HepG2 (cell line): ENCODE measurements at regions not wholly inside any gene's neighbourhood (a gene's known extent, or its start where the extent isn't known, plus 50 kb on each side); places are given as distances from the start of the nearest gene placed in this dataset.

ENCODE experiments used
- ATAC-seq: fragments of 200-7000 bp; cut with Tn5 transposase; 3 replicates; pipeline ENCODE4 v1.9.1; 2020; ENCODE audit warnings: mild to moderate bottlenecking, moderate library complexity
- BruUV-seq: library from RNA; stranded (reverse); fragments of 400-500 nt; replicated peaks from 2 replicates; lab custom pipeline; 2021; lab: Mats Ljungman, UMichigan
- CTCF ChIA-PET: fragments of 300-600 bp; formaldehyde crosslinking; extraction: SDS; loops from one replicate; lab custom pipeline; 2021; ENCODE audit warnings: low total read pairs, inconsistent platforms, low intra/inter-chr PET ratio; lab: Yijun Ruan, JAX
- POLR2A ChIA-PET: fragments of 350-600 bp; sonication (Branson Sonifier 250); formaldehyde crosslinking; loops from one replicate; lab custom pipeline; 2020; ENCODE audit warnings: antibody characterized with exemption, inconsistent platforms; lab: Yijun Ruan, JAX
- DNase-seq: peaks from one replicate; pipeline ENCODE4 v3.0.0-alpha.2; 2015; ENCODE audit warnings: low spot score
- FAIRE-seq: peaks from 3 replicates; lab custom pipeline; 2011; peaks lifted over from hg19 to GRCh38; lab: Jason Lieb, UNC
- H2AFZ ChIP-seq: one replicate; pipeline ENCODE4 v1.6.1; 2011; ENCODE audit warnings: low read length, inconsistent platforms
- H3K27ac ChIP-seq: fragments of 300-600 bp; 3 replicates; pipeline ENCODE4 v1.8.0; 2011; ENCODE audit warnings: mixed run types, mild to moderate bottlenecking, mixed read lengths, low read length, inconsistent platforms; ENCODE audit not compliant: insufficient read depth; ENCODE audit errors: extremely low read length
- H3K27me3 ChIP-seq, 2 experiments: fragments of 200-600 bp in 1 of 2; 2 replicates in 1 of 2; 3 replicates in 1 of 2; pipeline versions ENCODE4 v1.6.0 to v1.8.0; 2011; ENCODE audit warnings: low read length in 2 of 2, mild to moderate bottlenecking in 2 of 2, moderate library complexity in 2 of 2, inconsistent platforms in 1 of 2; ENCODE audit not compliant: insufficient read depth in 2 of 2, control insufficient read depth in 1 of 2
- H3K36me3 ChIP-seq, 2 experiments: fragments of 200-600 bp in 1 of 2; replicated peaks in 1 of 2; 2 replicates in 1 of 2; 3 replicates in 1 of 2; pipeline versions ENCODE4 v1.5.1 to v1.8.0; 2011; ENCODE audit warnings: low read length in 2 of 2, inconsistent platforms in 1 of 2; ENCODE audit not compliant: insufficient read depth in 2 of 2, control insufficient read depth in 1 of 2
- H3K4me1 ChIP-seq: 2 replicates; pipeline ENCODE4 v1.5.1; 2012; ENCODE audit warnings: low read length, inconsistent platforms; ENCODE audit not compliant: insufficient read depth
- H3K4me2 ChIP-seq: 2 replicates; pipeline ENCODE4 v1.6.0; 2011; ENCODE audit warnings: low read depth, low read length, inconsistent platforms
- H3K4me3 ChIP-seq, 3 experiments: fragments of 200-600 bp in 1 of 3; sonication (generic), shearing (Covaris generic) in 1 of 3; replicated peaks in 1 of 3; 2 replicates each; pipeline ENCODE4 v1.5.1; 2011 to 2016; ENCODE audit warnings: low read length in 3 of 3, inconsistent platforms in 2 of 3, low read depth in 2 of 3, mild to moderate bottlenecking in 2 of 3, control low read depth in 1 of 3, mixed read lengths in 1 of 3; ENCODE audit not compliant: insufficient read depth in 1 of 3
- H3K79me2 ChIP-seq: one replicate; pipeline ENCODE4 v1.6.1; 2011; ENCODE audit warnings: low read length, inconsistent platforms; ENCODE audit not compliant: insufficient read depth
- H3K9ac ChIP-seq: 2 replicates; pipeline ENCODE4 v1.6.0; 2011; ENCODE audit warnings: mild to moderate bottlenecking, low read depth, low read length, inconsistent platforms; ENCODE audit not compliant: insufficient read depth
- H3K9me3 ChIP-seq: 2 replicates; pipeline ENCODE4 v1.5.1; 2012; ENCODE audit warnings: mild to moderate bottlenecking, low read length
- H4K20me1 ChIP-seq: 2 replicates; pipeline ENCODE4 v1.6.0; 2011; ENCODE audit warnings: inconsistent platforms, mild to moderate bottlenecking, low read length, moderate library complexity; ENCODE audit not compliant: insufficient read depth
- CBX1 ChIP-seq: IDR thresholded peaks from one replicate; pipeline ENCODE4 v1.6.1; 2016; ENCODE audit warnings: antibody characterized with exemption, low read depth
- ELF4 ChIP-seq: sonication (generic); formaldehyde crosslinking; IDR thresholded peaks from 2 replicates; pipeline ENCODE4 v1.5.0; 2020; ENCODE audit warnings: missing genetic modification reagents, mild to moderate bottlenecking, moderate library complexity, borderline replicate concordance
- FOXJ3 ChIP-seq: sonication (generic); formaldehyde crosslinking; IDR thresholded peaks from 2 replicates; pipeline ENCODE4 v1.4.0; 2020; ENCODE audit warnings: missing genetic modification reagents, mild to moderate bottlenecking, borderline replicate concordance
- HIC2 ChIP-seq: sonication (generic); formaldehyde crosslinking; IDR thresholded peaks from 2 replicates; pipeline ENCODE4 v1.9.0; 2022; ENCODE audit warnings: low read depth, missing genetic modification reagents
- JUN ChIP-seq: sonication (generic); formaldehyde crosslinking; IDR thresholded peaks from 2 replicates; pipeline ENCODE4 v1.4.0; 2020; ENCODE audit warnings: mild to moderate bottlenecking, missing genetic modification reagents
- MED8 ChIP-seq: sonication (generic); formaldehyde crosslinking; IDR thresholded peaks from 2 replicates; pipeline ENCODE4 v1.8.1; 2023; ENCODE audit warnings: mild to moderate bottlenecking, missing genetic modification reagents; ENCODE audit not compliant: insufficient replicate concordance
- MTF2 ChIP-seq: sonication (generic); formaldehyde crosslinking; IDR thresholded peaks from 2 replicates; pipeline ENCODE4 v1.5.0; 2020; ENCODE audit warnings: missing genetic modification reagents, borderline replicate concordance
- MXD1 ChIP-seq: sonication (generic); formaldehyde crosslinking; IDR thresholded peaks from 2 replicates; pipeline ENCODE4 v1.4.0; 2020; ENCODE audit warnings: mild to moderate bottlenecking, missing genetic modification reagents
- NFE2 ChIP-seq: sonication (generic); formaldehyde crosslinking; IDR thresholded peaks from 2 replicates; pipeline ENCODE4 v1.4.0; 2020; ENCODE audit warnings: missing genetic modification reagents
- SETDB1 ChIP-seq: sonication (generic); formaldehyde crosslinking; IDR thresholded peaks from 2 replicates; pipeline ENCODE4 v1.5.1; 2020; ENCODE audit warnings: missing genetic modification reagents, mild to moderate bottlenecking, borderline replicate concordance
- XBP1 ChIP-seq: sonication (generic); formaldehyde crosslinking; IDR thresholded peaks from 2 replicates; pipeline ENCODE4 v1.5.0; 2020; ENCODE audit warnings: missing genetic modification reagents
- ZC3H4 ChIP-seq: sonication (generic); formaldehyde crosslinking; IDR thresholded peaks from 2 replicates; pipeline ENCODE4 v1.4.0; 2020; ENCODE audit warnings: missing genetic modification reagents, borderline replicate concordance
- ZNF646 ChIP-seq: sonication (generic); formaldehyde crosslinking; IDR thresholded peaks from 2 replicates; pipeline ENCODE4 v1.9.0; 2021; ENCODE audit warnings: mild to moderate bottlenecking, missing genetic modification reagents
- ZNF773 ChIP-seq: sonication (generic); formaldehyde crosslinking; IDR thresholded peaks from 2 replicates; pipeline ENCODE4 v1.4.0; 2020; ENCODE audit warnings: missing genetic modification reagents, borderline replicate concordance
- ZNF780A ChIP-seq: sonication (generic); formaldehyde crosslinking; IDR thresholded peaks from 2 replicates; pipeline ENCODE4 v1.8.0; 2022; ENCODE audit warnings: mild to moderate bottlenecking, missing genetic modification reagents, moderate library complexity
- ZNF883 ChIP-seq: sonication (generic); formaldehyde crosslinking; IDR thresholded peaks from 2 replicates; pipeline ENCODE4 v1.5.1; 2020; ENCODE audit warnings: mild to moderate bottlenecking, missing genetic modification reagents; ENCODE audit errors: not compliant biosample characterization
- WGBS: methylation state at CpG from one replicate; pipeline ENCODE4 v1.1.6; 2017; ENCODE audit warnings: low lambda C conversion rate; 5-methylcytosine and 5-hydroxymethylcytosine counted together
- in situ Hi-C: cut with HindIII; loops from 2 replicates; pipeline ENCODE4 v1.10.0; 2017; ENCODE audit warnings: low pct_unique_long_range_greater_than_20kb; ENCODE audit not compliant: extremely low pct_ligation_motif_present
- intact Hi-C: fragments of 100-400 bp; cut with micrococcal nuclease; formaldehyde crosslinking; loops from one replicate; pipeline ENCODE4 v1.10.0; 2022; ENCODE audit not compliant: unreplicated experiment

GRCh38 chr2:155703917-155704316, 628.6 kb downstream of the NR4A2 start:
- BruUV-seq: no TSS peak
- Histone ChIP-seq H2AFZ (no peak overlapping the region), H4K20me1 (no peaks in the 10 kb centered on the region), H3K27ac (no peak overlapping the region)
- intact Hi-C loops: no loop called here
- 0% methylated on average over 1 of the region's 1 CpG for WGBS
- TF ChIP-seq MXD1 (no peak), ZNF780A (CRISPR knock-in tag) (no peak), FOXJ3 (CRISPR knock-in tag) (no peak), ELF4 (no peak), HIC2 (CRISPR knock-in tag) (no peak), XBP1 (CRISPR knock-in tag) (no peak), JUN (CRISPR knock-in tag) (no peak), MTF2 (no peak), NFE2 (no peak), ZNF883 (CRISPR knock-in tag) (no peak), CBX1 (no peak), ZNF646 (CRISPR knock-in tag) (no peak), SETDB1 (CRISPR knock-in tag) (no peak), MED8 (no peak), ZNF773 (CRISPR knock-in tag) (no peak), ZC3H4 (CRISPR knock-in tag) (no peak)
- TF ChIP-seq, all 625 proteins: peak for 0
- H3K4me1 ChIP-seq: no peaks in the 10 kb centered on the region
- POLR2A ChIA-PET: no interaction called here
- H3K79me2 ChIP-seq: no peaks in the 10 kb centered on the region
- no peaks in the 10 kb centered on the region for H3K27me3 ChIP-seq
- H3K4me2 ChIP-seq: no peak overlapping the region
- H3K9me3 ChIP-seq: no peaks in the 10 kb centered on the region
- FAIRE-seq (no peak), DNase-seq (no peak), ATAC-seq (no peak)
- H3K9ac ChIP-seq: no peak overlapping the region
- in situ Hi-C loops: no loop called here
- no peak overlapping the region for H3K4me3 ChIP-seq
- no peaks in the 10 kb centered on the region for H3K36me3 ChIP-seq
- CTCF ChIA-PET: no interaction called here
